ENCODE measurements at regions not wholly inside any gene's neighbourhood (a gene's known extent, or its start where the extent isn't known, plus 50 kb on each side); places are given as distances from the start of the nearest gene placed in this dataset.

- TF ChIP-seq CTCF (IDR thresholded peaks at IDR 0.05): no peak
- no peak for TF ChIP-seq POLR2A (IDR thresholded peaks at IDR 0.05)
- no peak for TF ChIP-seq EP300 (IDR thresholded peaks at IDR 0.05; ENCODE audit: low read depth)
- no peak for TF ChIP-seq POLR2AphosphoS5 (IDR thresholded peaks at IDR 0.05)
Measured at GRCh38 chr12:65584016-65584415, 240.3 kb upstream of the HMGA2 start.

All from transverse colon (tissue), 4 donors.